SK-N-MC (cell line): ENCODE measurements at regions not wholly inside any gene's neighbourhood (a gene's known extent, or its start where the extent isn't known, plus 50 kb on each side); places are given as distances from the start of the nearest gene placed in this dataset.

Experiments
- DNase-seq: peaks from one replicate; pipeline ENCODE4 v3.0.0-alpha.2; 2011; ENCODE audit warnings: low read depth, low spot score
- H3K27ac ChIP-seq: fragments of 200-600 bp; sonication (generic); 2 replicates; pipeline ENCODE4 v1.5.1; 2016; ENCODE audit warnings: mixed run types
- H3K36me3 ChIP-seq: fragments of 200-600 bp; sonication (generic); 2 replicates; pipeline ENCODE4 v1.6.1; 2017; ENCODE audit warnings: antibody characterized with exemption, low read length, mixed read lengths; ENCODE audit not compliant: insufficient read depth
- H3K4me3 ChIP-seq: fragments of 200-600 bp; sonication (generic); 2 replicates; pipeline ENCODE4 v1.5.1; 2016
- H3K9ac ChIP-seq: fragments of 200-600 bp; sonication (generic); 2 replicates; pipeline ENCODE4 v1.8.0; 2017; ENCODE audit warnings: mixed run types, mixed read lengths; ENCODE audit not compliant: insufficient read length
- H3K9me3 ChIP-seq: fragments of 200-600 bp; sonication (generic); 2 replicates; pipeline ENCODE4 v1.6.1; 2017; ENCODE audit warnings: low read depth, mild to moderate bottlenecking, antibody characterized with exemption, low read length, moderate library complexity, mixed read lengths
- EZH2 ChIP-seq: fragments of 200-600 bp; sonication (generic); IDR thresholded peaks from one replicate; pipeline ENCODE4 v1.6.1; 2017; ENCODE audit warnings: antibody characterized with exemption
- FOXP2 ChIP-seq: optimal IDR thresholded peaks from 2 replicates; pipeline ENCODE3; 2011; ENCODE audit warnings: mild to moderate bottlenecking, moderate library complexity; ENCODE audit not compliant: insufficient read depth; ENCODE audit errors: extremely low read length, control extremely low read depth
- POLR2AphosphoS5 ChIP-seq: IDR thresholded peaks from 2 replicates; pipeline ENCODE4 v1.6.1; 2012; ENCODE audit warnings: mild to moderate bottlenecking, low read depth, low read length, borderline replicate concordance

DNA sequence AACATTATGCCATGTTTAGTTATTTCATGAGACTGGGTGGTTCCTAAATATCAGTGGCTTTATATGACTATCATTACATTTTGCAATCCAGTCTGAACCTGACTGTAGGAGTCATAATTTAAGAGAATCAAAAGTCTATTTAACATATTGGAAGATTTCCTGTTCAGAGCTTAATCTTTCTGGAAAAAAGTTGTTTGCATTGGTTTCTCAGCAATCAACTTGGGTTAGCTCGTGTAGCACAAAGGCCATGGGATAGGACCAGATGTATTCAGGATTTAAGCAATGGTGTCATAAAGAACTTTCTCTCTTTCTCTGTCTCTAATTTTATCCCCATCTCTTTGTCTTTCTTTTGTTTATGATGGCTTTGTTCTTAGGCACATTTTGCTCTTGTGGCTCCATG, 296.0 kb upstream of the KCNN2 start:
- H3K36me3 ChIP-seq, result no peaks in the 10 kb centered on the region
- H3K4me3 ChIP-seq, result no peak overlapping the region
- H3K9me3 ChIP-seq, result no peaks in the 10 kb centered on the region
- DNase-seq, result no peak
- no peak overlapping the region for H3K27ac ChIP-seq
- H3K9ac ChIP-seq, result no peak overlapping the region
- no peak for TF ChIP-seq POLR2AphosphoS5

GRCh38 chr5:114070093-114070722, 291.7 kb upstream of the KCNN2 start:
- Histone ChIP-seq H3K36me3 (no peaks in the 10 kb centered on the region), H3K9ac (no peak overlapping the region), H3K9me3 (no peaks in the 10 kb centered on the region), H3K4me3 (no peak overlapping the region), H3K27ac (no peak overlapping the region)
- no peak for DNase-seq
- TF ChIP-seq POLR2AphosphoS5, result no peak
- TF ChIP-seq EZH2, result no peak
- no peak for TF ChIP-seq FOXP2

DNA sequence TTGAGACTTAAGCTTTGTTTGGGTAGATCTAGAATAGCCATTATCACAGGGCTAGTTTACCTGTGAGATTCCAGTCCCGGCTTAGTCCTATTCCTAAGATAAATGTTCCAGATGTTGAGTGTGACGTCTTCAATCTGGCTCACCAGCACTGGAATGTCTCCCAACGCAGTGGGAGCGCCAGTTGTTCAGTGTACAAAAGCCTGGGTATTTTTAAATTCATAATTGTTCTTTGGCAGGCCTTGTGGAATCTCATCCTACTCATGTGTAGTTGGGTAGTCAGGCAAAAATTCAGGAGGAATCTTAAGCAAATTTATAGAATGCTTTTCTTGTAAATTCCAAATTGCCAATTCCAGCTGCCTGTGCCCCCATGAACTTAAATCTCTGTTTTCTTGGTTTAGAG, 272.6 kb upstream of the KCNN2 start:
- no peaks in the 10 kb centered on the region for H3K36me3 ChIP-seq
- no peaks in the 10 kb centered on the region for H3K9me3 ChIP-seq
- H3K9ac ChIP-seq, result no peak overlapping the region
- no peak overlapping the region for H3K4me3 ChIP-seq
- no peak for TF ChIP-seq EZH2
- no peak for TF ChIP-seq POLR2AphosphoS5
- no peak for TF ChIP-seq FOXP2
- no peak for DNase-seq
- no peak overlapping the region for H3K27ac ChIP-seq

DNA sequence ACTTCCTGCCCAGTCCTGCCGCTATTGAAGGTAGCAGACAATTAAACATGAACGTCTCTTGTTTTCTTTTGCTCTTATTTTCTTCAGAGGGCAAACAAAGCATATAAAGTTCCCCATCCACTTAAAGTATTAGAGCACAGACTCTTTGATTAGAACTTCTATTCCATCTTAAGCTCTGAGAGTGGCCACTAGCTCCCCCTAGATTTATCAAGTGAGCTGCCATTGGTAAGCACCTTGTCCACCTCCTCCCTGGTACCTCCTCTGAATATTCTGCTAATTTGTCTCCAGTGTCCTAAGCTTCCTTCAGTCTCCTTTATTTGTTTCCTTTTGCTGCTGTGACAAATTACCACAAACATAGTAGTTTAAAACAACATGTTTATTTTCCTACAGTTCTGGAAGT, 264.3 kb upstream of the KCNN2 start:
- Histone ChIP-seq H3K9me3 (no peaks in the 10 kb centered on the region), H3K27ac (no peak overlapping the region), H3K4me3 (no peak overlapping the region), H3K9ac (no peak overlapping the region), H3K36me3 (no peaks in the 10 kb centered on the region)
- TF ChIP-seq FOXP2 (no peak), EZH2 (no peak), POLR2AphosphoS5 (no peak)
- DNase-seq, result no peak

DNA sequence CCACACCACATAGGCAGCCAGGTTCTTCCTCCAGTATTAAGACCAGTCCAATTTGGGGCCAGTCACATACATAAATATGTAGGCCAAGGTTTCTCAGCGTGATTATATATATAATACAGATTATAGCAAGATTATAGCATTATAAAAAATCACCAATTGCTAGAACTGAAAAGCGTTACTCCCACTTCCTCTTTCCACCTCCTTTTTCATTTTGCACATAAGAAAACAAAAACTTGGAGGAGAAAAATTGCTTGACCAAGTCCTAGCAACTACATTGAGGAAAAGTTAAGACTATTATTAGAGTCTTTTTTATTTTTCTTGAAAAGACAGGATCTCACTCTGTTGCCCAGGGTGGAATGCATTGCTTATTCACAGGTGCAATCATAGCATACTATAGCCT, 262.7 kb upstream of the KCNN2 start:
- Histone ChIP-seq H3K4me3 (no peak overlapping the region), H3K9me3 (no peaks in the 10 kb centered on the region), H3K27ac (no peak overlapping the region), H3K9ac (no peak overlapping the region), H3K36me3 (no peaks in the 10 kb centered on the region)
- DNase-seq, result no peak
- TF ChIP-seq POLR2AphosphoS5, result no peak
- TF ChIP-seq FOXP2, result no peak
- TF ChIP-seq EZH2, result no peak

DNA sequence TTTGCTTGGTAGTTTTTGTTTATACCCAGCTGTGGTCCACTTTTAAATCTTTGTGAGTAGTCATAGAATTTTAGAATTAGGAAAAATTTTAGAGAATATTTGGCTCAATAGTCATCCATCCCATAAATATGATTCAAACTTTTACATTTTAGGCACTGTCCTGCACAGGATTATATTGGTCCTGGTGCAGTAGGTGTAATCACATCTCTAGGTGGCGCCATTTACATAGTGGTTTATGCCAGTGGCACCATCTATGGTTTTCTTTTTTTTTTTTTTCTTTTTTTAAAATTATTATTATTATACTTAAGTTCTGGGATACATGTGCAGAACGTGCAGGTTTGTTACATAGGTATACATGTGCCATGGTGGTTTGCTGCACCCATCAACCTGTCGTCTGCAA, 260.7 kb upstream of the KCNN2 start:
- Histone ChIP-seq H3K4me3 (no peak overlapping the region), H3K36me3 (no peaks in the 10 kb centered on the region), H3K9ac (no peak overlapping the region), H3K9me3 (no peaks in the 10 kb centered on the region), H3K27ac (no peak overlapping the region)
- no peak for TF ChIP-seq EZH2
- TF ChIP-seq POLR2AphosphoS5, result no peak
- TF ChIP-seq FOXP2, result no peak
- no peak for DNase-seq

DNA sequence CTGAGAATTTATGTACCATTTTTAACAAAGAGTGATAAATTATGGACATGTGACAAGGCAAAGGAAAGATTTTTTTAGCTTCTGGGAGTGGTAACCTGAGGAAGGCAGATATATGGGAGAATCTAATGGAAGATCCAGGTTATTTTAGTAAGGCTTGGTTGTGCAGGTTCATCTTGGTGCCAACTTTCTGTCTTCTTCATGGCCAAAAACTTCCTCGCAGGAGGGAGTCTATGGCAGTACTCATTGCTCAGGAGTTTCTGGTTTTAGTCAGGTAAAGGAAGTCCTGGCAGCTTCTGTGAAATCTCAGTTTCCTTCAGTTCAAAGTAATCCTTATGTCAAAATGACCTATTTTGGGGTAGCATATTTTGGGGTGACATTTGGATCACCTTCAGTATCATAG, 248.3 kb upstream of the KCNN2 start:
- Histone ChIP-seq H3K9ac (no peak overlapping the region), H3K36me3 (no peaks in the 10 kb centered on the region), H3K9me3 (no peaks in the 10 kb centered on the region), H3K27ac (no peak overlapping the region), H3K4me3 (no peak overlapping the region)
- TF ChIP-seq FOXP2 (no peak), POLR2AphosphoS5 (no peak), EZH2 (no peak)
- no peak for DNase-seq

DNA sequence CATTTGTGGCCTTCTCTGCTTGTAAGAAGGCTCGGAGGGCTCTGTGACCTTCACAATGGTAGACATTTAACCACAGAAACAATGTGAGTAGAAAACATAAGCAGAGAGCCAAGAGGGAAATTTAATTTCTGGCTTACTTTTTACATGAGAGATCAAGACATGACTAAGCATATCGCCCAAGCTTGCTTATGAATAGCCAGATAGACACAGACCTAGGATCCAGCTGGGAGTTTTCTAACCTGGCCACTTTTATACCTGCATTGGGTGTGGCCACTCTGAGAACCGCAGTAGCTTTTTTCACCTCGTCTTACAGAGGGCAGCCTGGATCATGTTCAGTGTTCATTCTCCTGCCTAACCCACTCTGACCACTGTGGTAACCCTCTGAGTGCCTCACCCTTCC, 244.9 kb upstream of the KCNN2 start:
- DNase-seq, result no peak
- Histone ChIP-seq H3K36me3 (no peaks in the 10 kb centered on the region), H3K9me3 (no peaks in the 10 kb centered on the region), H3K27ac (no peak overlapping the region), H3K9ac (no peak overlapping the region), H3K4me3 (no peak overlapping the region)
- TF ChIP-seq FOXP2 (no peak), EZH2 (no peak), POLR2AphosphoS5 (no peak)

GRCh38 chr5:114118511-114118910, 243.4 kb upstream of the KCNN2 start:
- no peak for DNase-seq
- Histone ChIP-seq H3K27ac (no peak overlapping the region), H3K9me3 (no peaks in the 10 kb centered on the region), H3K36me3 (no peaks in the 10 kb centered on the region), H3K9ac (no peak overlapping the region), H3K4me3 (no peak overlapping the region)
- TF ChIP-seq POLR2AphosphoS5 (no peak), FOXP2 (no peak), EZH2 (no peak)
